ENCODE measurements at regions not wholly inside any gene's neighbourhood (a gene's known extent, or its start where the extent isn't known, plus 50 kb on each side); places are given as distances from the start of the nearest gene placed in this dataset.

- TF ChIP-seq EZH2 (IDR thresholded peaks at IDR 0.05; ENCODE audit: low read depth) (no peak), CTCF (conservative IDR thresholded peaks at IDR 0.05) (no peak)
These were observed 1270.1 kb upstream of the ACO1 start for GRCh38 chr9:31114346-31114745.

Data from PC-9 (cell line).